ENCODE measurements at regions not wholly inside any gene's neighbourhood (a gene's known extent, or its start where the extent isn't known, plus 50 kb on each side); places are given as distances from the start of the nearest gene placed in this dataset.

- DNase-seq, result no peak
Observed at GRCh38 chrX:42094218-42094617, 170.9 kb upstream of the CASK start.

- DNase-seq, result no peak
Observed at GRCh38 chrX:42093756-42094155, 170.4 kb upstream of the CASK start.

DNA sequence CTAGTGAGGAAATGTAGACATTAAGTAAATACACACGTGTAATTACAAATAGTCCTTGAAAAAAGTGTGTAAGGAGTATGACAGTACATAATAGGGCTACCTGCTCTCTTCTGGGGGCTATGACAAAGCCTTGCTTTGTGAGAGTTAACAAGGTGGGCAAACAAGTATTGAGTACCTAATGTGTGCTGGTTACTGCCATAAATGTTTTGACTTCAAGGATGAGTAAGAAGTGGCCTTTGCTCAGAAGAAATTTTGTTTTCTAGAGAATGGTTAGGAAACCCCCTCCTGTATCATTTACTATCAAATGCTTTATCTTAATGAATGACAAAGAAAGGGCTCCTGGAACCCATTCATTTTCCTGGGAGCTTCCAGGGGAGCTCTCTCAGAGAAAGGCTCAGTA lies 167.0 kb upstream of the CASK start:
- DNase-seq, result no peak

DNA sequence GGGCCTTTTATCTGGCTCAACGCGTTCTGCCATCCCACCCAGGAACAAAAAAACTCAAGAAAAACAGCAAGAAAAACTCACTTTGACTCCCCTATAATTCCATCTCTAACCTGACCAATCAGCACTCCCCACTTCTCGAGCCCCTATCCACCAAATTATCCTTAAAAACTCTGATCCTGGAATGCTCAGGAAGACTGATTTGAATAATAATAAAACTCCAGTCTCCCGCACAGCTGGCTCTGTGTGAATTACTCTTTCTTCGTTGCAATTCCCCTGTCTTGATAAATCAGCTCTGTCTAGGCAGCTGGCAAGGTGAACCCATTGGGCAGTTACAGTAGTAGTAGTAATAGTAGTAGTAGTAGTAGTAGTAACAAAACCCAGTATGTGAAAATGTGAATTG lies 165.7 kb upstream of the CASK start:
- no peak for DNase-seq

- DNase-seq, result no peak
Observed at GRCh38 chrX:42087960-42088359, 164.6 kb upstream of the CASK start.

DNA sequence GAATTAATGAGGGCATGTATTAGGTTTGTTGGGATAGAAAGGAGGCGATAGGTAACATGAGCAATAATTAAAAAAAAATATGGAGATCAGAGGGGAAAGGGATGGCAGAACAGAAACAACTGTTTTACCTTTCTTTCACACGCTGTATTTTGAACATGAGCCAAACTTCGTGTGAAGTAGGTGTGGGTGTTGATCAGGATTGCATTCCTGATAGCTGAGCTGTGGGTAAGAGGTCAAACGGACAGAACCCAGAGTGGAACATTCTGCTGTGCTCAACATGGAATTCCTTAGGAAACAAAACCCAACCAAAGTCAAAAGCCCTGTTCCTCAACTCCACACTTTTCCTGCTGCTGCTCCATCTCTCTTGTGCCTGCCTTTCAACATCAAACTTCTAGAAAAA lies 162.5 kb upstream of the CASK start:
- DNase-seq, result no peak

GRCh38 chrX:42079968-42080367 lies 156.6 kb upstream of the CASK start:
- peak; percentile 44 for DNase-seq

DNA sequence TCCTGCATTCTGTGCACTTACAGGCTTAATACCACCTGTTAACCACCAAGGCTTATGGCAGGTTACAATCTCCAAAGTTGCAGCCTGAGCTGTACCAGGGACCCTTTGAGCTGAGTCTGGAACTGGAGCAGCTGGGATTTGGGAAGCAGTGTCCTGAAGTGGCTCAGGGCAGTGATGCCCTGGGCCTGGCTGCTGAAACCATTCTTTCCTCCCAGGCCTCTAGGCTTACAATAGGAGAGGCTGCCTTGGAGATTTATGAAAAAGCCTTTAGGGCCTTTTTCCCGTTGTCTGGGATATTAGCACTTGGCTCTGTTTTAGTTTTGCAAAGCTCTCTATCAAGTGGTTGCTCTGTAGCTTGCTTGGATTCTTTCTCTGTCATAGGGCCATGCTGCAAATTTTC lies 154.3 kb upstream of the CASK start:
- no peak for DNase-seq

GRCh38 chrX:42075032-42075431 lies 151.7 kb upstream of the CASK start:
- DNase-seq, result no peak

GRCh38 chrX:42073448-42073847 lies 150.1 kb upstream of the CASK start:
- DNase-seq, result no peak

GRCh38 chrX:42070866-42071265 lies 147.5 kb upstream of the CASK start:
- no peak for DNase-seq

- no peak for DNase-seq
Observed at GRCh38 chrX:42054256-42054655, 130.9 kb upstream of the CASK start.

DNA sequence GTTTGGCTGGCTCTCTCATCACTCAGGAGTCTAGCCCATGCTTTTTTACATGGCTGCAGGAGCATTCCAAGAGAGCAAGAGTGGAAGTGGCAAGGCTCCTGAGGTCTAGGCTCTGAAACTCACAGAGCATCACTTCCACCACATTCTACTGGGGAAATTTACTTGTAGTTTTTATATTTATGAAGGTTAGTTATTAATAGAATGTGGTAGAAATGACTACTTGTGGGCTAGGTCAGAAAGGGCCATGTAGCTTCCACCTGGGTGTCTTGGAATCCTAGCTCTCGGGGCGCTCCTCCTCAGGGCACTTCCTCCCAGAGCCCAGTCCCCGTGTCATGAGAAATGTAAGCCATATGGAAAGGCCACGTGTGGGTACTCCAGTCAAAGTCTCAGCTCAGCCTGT lies 127.0 kb upstream of the CASK start:
- no peak for DNase-seq

DNA sequence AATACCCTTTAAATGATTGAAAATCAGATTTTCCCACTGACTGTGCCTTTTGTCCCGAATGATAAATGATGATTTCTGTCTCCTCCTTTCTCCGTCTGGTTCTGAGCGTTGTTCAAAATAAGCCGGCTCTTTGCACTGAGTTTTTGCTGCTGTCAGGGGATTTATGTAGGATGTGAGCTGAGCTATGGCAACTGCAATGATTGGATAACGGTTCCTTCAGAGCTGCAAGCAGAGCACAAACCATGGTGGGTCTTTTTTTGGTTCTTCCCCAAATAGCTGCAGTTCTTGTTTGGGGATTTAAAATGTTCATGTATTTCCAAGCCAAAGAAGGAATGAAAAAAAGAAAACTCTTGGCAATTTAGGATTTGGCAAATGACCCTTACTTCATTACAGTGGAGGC lies 124.5 kb upstream of the CASK start:
- DNase-seq, result no peak

DNA sequence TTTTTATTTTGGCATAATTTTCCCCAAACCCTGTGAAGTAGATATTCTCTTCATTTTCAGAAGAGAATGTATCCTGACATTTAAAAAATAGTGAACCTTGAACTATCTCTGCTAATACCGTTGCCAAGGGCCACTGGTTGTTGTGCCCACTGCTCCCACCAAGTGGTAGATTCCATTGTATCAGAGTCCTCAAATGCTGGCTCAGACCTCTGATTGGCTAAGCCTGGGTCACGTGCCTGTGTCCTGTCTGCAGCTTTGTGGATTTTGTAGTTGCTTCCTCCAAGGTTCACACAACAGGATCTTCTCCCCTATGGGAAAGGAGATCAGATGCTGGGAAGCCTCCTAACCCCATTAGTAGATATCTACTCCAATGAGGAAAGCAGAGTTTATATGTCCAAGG lies 104.8 kb upstream of the CASK start:
- DNase-seq, result no peak

DNA sequence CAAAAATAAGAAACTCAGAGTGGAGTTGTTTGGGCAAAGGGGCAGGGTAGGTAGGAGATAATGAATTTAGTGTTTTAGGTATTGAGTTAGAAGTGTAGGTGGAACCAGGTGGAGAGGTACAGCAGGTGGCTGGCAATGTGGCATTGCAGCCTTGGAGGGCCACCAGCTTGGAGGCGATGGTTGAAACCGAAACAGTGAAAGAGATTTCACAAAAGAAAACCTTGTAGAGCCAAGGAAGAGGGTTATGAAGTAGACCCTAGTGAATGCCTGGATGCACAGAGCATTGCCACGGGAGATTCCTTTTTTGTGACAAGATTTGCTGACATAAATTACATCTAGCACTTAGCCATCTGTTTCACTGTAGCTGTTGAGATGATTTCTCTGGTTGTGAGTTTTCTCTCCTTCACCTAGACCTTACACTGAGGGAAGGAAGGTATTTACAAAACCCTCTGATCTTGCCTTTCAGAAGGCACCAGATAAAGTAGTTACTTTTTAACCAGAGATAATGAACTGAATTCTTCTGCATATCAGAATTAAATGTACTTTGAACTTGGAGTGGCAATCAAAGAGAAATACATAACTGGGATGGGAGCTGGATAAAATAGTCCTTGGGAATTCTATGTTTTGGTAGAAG lies 104.1 kb upstream of the CASK start:
- DNase-seq, result no peak

DNA sequence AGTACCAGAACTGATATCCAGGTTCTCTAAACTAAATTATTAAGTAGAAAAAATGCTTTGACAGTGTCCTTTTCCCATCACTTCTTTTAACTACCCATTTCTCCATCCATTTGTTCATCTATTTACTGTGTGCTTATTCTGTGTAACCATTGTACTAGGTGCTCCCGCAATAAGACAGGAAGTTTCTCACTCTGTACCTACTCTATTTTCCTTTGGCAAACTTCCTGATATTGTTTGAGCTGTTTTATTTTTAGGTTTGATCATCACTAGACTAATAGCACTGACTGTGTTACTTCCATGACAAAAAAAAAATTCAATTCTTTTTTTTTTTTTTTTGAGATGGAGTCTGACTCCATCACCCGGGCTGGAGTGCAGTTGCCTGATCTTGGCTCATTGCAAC lies 102.5 kb upstream of the CASK start:
- DNase-seq, result no peak

GRCh38 chrX:42023122-42023521 lies 99.8 kb upstream of the CASK start:
- DNase-seq, result no peak

DNA sequence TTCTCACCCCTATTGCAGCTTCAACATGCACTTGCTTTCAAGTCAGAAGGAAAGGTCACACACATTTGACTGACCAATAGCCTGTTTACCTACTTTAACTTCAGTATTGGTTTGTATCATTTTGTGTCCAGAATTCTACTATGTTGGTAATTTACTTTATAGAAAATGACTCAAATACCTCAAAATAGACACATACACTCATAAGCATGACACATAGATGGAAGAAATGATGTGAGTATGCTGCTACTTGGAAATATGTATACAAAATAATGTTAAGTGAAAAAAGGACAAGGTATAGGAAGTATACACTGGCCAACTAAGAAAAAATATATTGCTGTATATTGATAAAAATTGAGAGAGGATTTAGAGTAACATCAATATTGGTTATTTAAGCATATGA lies 98.8 kb upstream of the CASK start:
- no peak for DNase-seq

DNA sequence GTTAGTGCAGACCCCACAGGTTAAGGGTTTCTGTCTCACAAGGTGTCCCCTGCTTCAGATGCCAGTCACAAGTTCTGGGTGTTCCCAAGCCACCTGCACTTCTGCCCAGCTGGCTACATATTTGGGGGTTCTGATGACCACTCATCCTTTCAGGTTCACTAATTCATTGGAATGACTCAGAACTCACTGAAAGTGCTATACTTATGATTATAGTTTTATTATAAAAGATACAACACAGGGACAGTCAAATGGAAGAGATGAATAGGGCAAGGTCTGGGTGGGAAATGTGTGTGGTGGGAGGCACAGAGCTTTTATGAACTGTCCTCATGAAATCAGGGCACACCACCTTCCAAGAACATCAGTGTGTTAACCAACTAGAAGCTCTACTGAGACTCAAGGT lies 97.7 kb upstream of the CASK start:
- DNase-seq, result no peak

- no peak for DNase-seq
Observed at GRCh38 chrX:42020225-42020624, 96.9 kb upstream of the CASK start.

DNA sequence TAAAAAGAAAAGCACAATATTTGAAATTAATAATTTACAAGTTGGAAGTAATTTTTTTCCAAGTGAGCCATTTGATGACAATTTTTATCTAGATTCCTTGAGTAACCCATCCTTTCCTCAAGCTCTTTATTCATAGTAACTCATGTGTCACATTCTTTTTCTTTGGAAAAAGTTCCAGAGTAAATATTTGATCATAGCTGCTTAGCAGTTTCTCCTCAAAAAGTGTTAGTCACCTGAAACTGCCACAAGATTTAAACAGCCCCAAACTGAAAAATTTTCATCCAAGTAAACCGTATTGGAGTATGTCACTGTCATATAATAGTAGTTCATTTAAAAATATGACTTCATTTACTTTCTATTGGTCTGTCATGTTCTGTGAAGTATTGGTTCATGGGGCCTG lies 94.6 kb upstream of the CASK start:
- DNase-seq, result no peak

DNA sequence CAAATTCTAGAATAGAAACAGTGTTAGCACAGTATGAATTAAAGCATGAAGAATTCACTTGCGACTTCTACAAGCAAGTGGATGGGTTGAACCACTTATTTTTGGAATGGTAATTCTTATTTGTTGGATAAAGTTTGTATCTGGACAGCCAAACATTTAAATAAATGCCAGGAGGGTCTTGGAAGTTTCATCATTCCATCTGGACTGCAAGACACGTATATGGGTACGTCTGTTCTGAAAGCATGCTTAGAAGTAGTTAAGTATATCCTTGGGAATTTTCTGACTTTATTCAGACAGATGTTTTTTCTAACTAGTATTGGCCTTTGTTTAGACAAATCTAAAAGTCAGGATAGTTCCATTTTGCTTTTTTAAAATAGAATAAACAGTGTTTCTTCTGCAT lies 77.5 kb upstream of the CASK start:
- DNase-seq, result no peak

- DNase-seq, result no peak
Observed at GRCh38 chrX:41984628-41985027, 61.3 kb upstream of the CASK start.

DNA sequence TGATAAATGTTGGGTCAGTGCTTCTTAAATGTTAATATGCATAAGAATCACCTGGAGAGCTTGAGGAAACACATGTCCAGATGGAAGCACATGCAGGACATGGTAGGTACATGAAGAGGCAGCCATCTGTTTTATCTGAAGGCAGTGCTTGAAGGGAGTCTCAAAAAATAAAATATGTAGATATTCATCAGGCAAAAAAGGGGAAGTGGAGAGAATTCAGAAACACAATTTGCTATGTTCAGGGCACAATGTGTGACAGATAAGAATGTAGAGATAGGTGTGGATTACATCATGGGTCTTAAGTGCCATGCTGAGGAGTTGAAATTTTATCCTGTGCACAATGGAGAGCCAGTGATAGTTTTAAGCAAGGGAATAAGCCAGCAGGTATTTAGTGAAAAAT lies 59.6 kb upstream of the CASK start:
- DNase-seq, result no peak
